GDM1 (cell line): ENCODE measurements at regions not wholly inside any gene's neighbourhood (a gene's known extent, or its start where the extent isn't known, plus 50 kb on each side); places are given as distances from the start of the nearest gene placed in this dataset.
A peak's percentile ranks its signal among the peaks of the same experiment; 100 is the strongest.
"Not testable (repeated sequence)": the region's sequence is repeated elsewhere in the genome, so short reads cannot be mapped to it uniquely, and the experiment has no call there.

Experiments used
- DNase-seq: peaks from one replicate; lab custom pipeline; 2025; lab: John Stamatoyannopoulos, UW

GRCh38 chr2:113386780-113387433, 50.6 kb upstream of the ZNG1B start:
- not testable (repeated sequence) for DNase-seq

- not testable (repeated sequence) for DNase-seq
Measured at GRCh38 chr2:113379621-113380020, 57.9 kb upstream of the ZNG1B start.

GRCh38 chr2:113376913-113377445, 60.5 kb upstream of the ZNG1B start:
- DNase-seq, result no peak

GRCh38 chr2:113376253-113376912, 61.1 kb upstream of the ZNG1B start:
- DNase-seq, result no peak

- DNase-seq, result not testable (repeated sequence)
Measured at GRCh38 chr2:113374857-113375256, 62.6 kb upstream of the ZNG1B start.

- DNase-seq, result not testable (repeated sequence)
Measured at GRCh38 chr2:113372258-113372834, 65.1 kb upstream of the ZNG1B start.

- no peak for DNase-seq
Measured at GRCh38 chr2:113370478-113371091, 66.9 kb upstream of the ZNG1B start.

- DNase-seq, result no peak
Measured at GRCh38 chr2:113370030-113370429, 67.5 kb upstream of the ZNG1B start.

GRCh38 chr2:113368581-113368980, 68.9 kb upstream of the ZNG1B start:
- DNase-seq, result not testable (repeated sequence)

- DNase-seq, result not testable (repeated sequence)
Measured at GRCh38 chr2:113366821-113367220, 70.7 kb upstream of the ZNG1B start.

GRCh38 chr2:113365791-113366190, 71.7 kb upstream of the ZNG1B start:
- not testable (repeated sequence) for DNase-seq

- not testable (repeated sequence) for DNase-seq
Measured at GRCh38 chr2:113365290-113365689, 72.2 kb upstream of the ZNG1B start.

GRCh38 chr2:113361051-113361450, 76.4 kb upstream of the ZNG1B start:
- DNase-seq, result no peak

- no peak for DNase-seq
Measured at GRCh38 chr2:113357071-113357470, 78.3 kb upstream of the PAX8 start.

- DNase-seq, result not testable (repeated sequence)
Measured at GRCh38 chr2:113356284-113356683, 77.6 kb upstream of the PAX8 start.

GRCh38 chr2:113355339-113356015, 76.8 kb upstream of the PAX8 start:
- DNase-seq, result not testable (repeated sequence)

- no peak for DNase-seq
Measured at GRCh38 chr2:113351375-113352355, 72.9 kb upstream of the PAX8 start.

- DNase-seq, result not testable (repeated sequence)
Measured at GRCh38 chr2:113343800-113344199, 65.1 kb upstream of the PAX8 start.

GRCh38 chr2:113342650-113343049, 63.9 kb upstream of the PAX8 start:
- peak; percentile 58 for DNase-seq

- DNase-seq, result not testable (repeated sequence)
Measured at GRCh38 chr2:113341870-113342253, 63.1 kb upstream of the PAX8 start.
